ENCODE measurements at regions not wholly inside any gene's neighbourhood (a gene's known extent, or its start where the extent isn't known, plus 50 kb on each side); places are given as distances from the start of the nearest gene placed in this dataset.
A peak's percentile ranks its signal among the peaks of the same experiment; 100 is the strongest.

- DNase-seq (ENCODE audit: low read depth in 2 of 2) = no peak
Measured at GRCh38 chr2:481388-481787, 193.5 kb upstream of the ALKAL2 start.

- no peak for DNase-seq (ENCODE audit: low read depth in 2 of 2)
Measured at GRCh38 chr2:479490-480176, 191.7 kb upstream of the ALKAL2 start.

- no peak for DNase-seq (ENCODE audit: low read depth in 2 of 2)
Measured at GRCh38 chr2:479031-479430, 191.1 kb upstream of the ALKAL2 start.

DNA sequence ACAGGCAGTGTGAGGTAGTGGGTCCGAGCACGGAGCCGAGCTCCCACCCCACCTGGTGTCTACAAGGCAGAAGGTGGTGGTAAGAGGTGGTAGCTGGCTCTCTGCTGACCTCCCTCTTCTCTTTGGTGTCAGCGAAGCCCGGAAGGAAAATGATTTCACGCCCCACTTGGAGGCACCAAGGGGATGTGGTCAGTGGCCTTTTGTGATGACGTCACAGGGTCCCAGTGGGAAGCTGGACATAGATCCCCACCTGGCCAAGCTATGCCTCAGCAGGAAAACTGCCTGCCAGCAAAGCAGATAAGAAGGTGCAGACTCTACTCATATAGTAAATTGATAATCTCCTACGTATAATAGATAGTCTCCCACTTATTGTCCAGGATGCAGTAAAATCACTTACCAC is 183.7 kb upstream of the ALKAL2 start:
- no peak for DNase-seq (ENCODE audit: low read depth in 2 of 2)

GRCh38 chr2:469514-469913 is 181.6 kb upstream of the ALKAL2 start:
- DNase-seq (ENCODE audit: low read depth in 2 of 2) = no peak

GRCh38 chr2:468648-469336 is 180.9 kb upstream of the ALKAL2 start:
- no peak for DNase-seq (ENCODE audit: low read depth in 2 of 2)

- no peak for DNase-seq (ENCODE audit: low read depth in 2 of 2)
Measured at GRCh38 chr2:467892-468647, 180.2 kb upstream of the ALKAL2 start.

GRCh38 chr2:467543-467891 is 179.6 kb upstream of the ALKAL2 start:
- DNase-seq (ENCODE audit: low read depth in 2 of 2) = no peak

DNA sequence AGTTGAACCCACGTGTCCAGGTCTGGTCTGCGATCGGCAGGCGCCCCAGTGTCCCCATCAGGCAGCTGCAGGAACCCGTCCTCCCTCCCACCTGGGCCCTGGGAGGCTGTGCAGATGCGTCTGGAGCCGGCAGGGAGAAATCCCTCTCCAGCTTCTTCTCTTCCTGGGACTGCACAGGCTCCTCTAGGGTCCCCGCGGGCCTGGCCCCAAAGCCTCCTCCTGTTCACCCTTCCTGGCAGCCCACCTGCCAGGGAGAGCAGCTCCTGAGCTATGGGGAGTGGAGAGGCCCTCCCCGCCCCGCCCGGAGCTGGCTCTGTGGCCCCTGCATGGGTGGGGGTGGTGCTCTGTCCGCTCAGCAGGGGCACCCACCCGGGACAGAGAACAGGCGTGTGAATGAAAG is 179.2 kb upstream of the ALKAL2 start:
- no peak for DNase-seq (ENCODE audit: low read depth in 2 of 2)

GRCh38 chr2:464562-465309 is 176.8 kb upstream of the ALKAL2 start:
- DNase-seq (ENCODE audit: low read depth in 2 of 2) = no peak

DNA sequence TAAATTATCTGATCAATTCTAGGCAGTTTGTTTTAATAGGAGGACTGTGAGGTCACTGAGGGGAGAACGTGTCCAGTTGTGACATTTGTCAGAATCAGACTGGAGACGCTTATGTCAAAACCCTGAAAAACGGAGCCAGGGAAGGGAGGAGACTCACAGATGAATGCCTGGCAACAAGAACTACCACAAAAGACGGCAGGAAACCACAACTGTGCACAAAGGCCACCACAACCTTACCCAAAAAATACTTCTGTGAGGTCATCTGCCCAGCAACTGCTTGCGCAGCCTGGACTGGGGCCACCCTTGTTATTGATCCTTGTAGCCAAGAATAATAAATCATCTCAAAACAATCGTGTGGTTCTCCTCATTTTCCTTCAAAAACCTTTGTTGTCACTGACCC is 173.0 kb upstream of the ALKAL2 start:
- DNase-seq (ENCODE audit: low read depth in 2 of 2) = peak in 1 of 2 donors; percentile 6

GRCh38 chr2:459931-460330 is 172.0 kb upstream of the ALKAL2 start:
- no peak for DNase-seq (ENCODE audit: low read depth in 2 of 2)

GRCh38 chr2:458425-458815 is 170.5 kb upstream of the ALKAL2 start:
- DNase-seq (ENCODE audit: low read depth in 2 of 2) = no peak

GRCh38 chr2:457792-458424 is 170.0 kb upstream of the ALKAL2 start:
- no peak for DNase-seq (ENCODE audit: low read depth in 2 of 2)

DNA sequence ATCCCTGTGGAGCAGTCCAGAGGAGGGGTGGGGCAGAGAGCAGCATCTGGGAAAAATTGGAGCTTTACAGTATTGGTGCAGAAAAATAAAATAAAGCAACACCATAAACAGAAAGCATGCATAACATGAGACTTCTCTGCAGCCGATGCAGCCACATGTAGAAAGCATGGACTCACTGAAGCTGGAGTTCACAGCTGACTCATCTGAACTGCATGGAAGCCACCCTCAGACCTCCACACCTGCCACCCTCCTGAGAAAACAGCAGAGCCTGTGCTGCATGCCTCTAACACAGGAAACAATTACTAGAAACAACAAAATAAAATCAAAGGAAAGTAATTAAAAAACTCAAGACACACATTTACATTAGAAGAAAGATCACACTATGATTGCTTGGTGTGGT is 169.4 kb upstream of the ALKAL2 start:
- no peak for DNase-seq (ENCODE audit: low read depth in 2 of 2)

GRCh38 chr2:455913-456312 is 168.0 kb upstream of the ALKAL2 start:
- no peak for DNase-seq (ENCODE audit: low read depth in 2 of 2)

DNA sequence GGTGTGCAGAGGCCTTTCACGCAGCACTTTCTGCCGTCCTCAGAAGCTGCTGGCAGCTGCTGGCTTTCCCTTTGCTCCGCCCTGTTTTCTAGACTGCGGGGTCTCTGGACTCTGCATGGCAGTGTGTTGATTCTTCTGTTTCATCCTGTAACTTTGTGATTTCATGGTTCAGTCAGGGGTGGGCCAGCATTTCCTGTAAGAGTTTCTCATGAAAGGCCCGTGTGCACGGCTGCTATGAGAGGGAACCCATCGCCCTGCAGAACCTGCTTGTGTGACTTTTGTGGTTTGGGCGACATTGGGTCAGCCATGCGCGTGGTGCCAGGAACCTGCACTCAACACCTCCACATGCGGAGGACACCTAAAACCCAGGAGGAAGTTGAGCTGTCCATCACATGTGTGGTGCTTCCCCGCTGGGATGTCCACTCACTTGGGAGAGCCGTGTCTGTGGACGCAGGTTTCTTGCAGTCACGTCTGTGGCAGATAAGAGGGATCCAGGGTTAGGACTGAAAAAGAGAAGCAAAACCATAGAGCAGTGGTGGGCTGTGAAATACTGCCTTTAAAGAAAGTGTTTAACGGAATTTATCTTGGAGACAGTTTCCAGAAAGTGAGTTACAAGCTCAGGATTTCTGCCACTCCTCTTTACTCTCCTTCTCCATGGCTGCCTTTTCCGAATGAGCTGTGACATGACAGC is 167.3 kb upstream of the ALKAL2 start:
- DNase-seq (ENCODE audit: low read depth in 2 of 2) = no peak

DNA sequence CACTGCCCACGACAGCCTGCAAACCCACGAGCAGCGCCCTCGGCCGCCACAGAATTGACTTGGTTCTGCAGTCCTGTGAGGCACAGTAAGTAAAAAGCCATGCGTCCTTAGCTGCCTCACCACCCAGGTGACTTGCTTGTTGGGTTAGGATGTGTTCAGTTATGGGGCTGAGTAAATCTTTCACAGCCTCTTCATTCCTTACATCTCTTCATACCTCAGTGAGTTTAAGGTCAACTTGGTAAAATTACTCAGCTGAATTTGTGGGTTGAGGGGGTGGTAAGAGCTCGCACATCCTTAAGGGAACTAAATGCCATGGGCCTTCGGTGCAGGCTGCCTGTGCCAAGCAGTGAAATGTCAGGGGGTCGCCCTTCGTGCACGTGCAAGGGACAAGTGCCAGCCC is 165.2 kb upstream of the ALKAL2 start:
- no peak for DNase-seq (ENCODE audit: low read depth in 2 of 2)

- DNase-seq (ENCODE audit: low read depth in 2 of 2) = no peak
Measured at GRCh38 chr2:451495-451894, 163.6 kb upstream of the ALKAL2 start.

DNA sequence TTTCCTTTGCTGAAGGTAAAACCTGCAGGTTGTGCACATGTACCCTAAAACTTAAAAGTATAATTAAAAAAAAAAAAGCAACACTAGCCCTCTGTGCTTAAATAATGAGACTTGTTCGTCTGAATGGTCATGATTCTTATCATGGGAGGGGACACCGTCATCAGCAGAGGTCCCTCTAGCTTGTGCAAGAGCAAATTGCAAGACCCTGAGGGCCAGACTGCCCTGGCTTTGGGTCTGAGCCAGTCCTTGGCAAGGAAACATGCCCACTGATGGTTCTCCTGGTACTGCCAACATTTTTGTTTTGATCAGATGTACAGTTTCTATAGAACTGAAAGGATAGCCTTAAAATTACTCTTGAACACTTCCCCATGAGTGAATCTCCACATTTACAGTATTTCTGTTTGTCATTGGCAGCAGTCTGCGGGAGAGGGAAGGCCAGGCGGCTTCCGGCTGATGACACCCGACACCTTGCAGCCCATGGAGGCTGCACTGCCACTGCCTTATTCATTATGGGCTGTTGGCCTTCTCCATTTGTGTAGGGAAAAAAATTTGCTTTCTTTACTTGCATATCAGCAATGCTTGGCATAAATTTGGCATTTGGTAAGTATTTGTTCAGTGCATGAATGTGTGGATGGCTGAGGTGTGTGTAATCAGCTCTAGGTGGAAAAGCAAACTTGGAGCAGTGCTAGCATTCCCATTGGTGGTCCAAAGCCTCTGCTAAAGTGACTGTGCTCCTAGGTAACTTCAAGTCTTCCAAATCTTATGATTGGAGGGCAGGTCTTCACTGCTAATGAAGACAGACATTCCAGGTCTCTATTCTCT is 161.6 kb upstream of the ALKAL2 start:
- DNase-seq (ENCODE audit: low read depth in 2 of 2) = no peak

All from stimulated activated CD4-positive, alpha-beta T cell treated with anti-CD3 and anti-CD28 coated beads, Interleukin-1b, Interleukin-23, amount 100 ng/mL, for 1 hour (primary cell).